Heart left ventricle (tissue), 16 donors: ENCODE measurements at regions not wholly inside any gene's neighbourhood (a gene's known extent, or its start where the extent isn't known, plus 50 kb on each side); places are given as distances from the start of the nearest gene placed in this dataset.
"Not testable (repeated sequence)": the region's sequence is repeated elsewhere in the genome, so short reads cannot be mapped to it uniquely, and the experiment has no call there.

Experiments used
- ATAC-seq, 4 donors: fragments of 200-7000 bp; cut with Tn5 transposase; one replicate each; pipeline ENCODE4 v1.9.1; 2020 to 2022; ENCODE audit warnings: moderate library complexity in 4 of 4, mild to moderate bottlenecking in 3 of 4, moderate number of reproducible peaks in 1 of 4
- DNase-seq, 5 donors: peaks; one replicate each; pipeline ENCODE4 v3.0.0-alpha.2; 2020
- H3K27ac ChIP-seq, 12 donors: fragments of 200-600 bp; sonication (generic) in 4 of 12; one replicate each; pipeline versions ENCODE4 v1.5.0 to v1.8.0; 2016 to 2022; ENCODE audit warnings: mild to moderate bottlenecking in 2 of 12
- H3K27me3 ChIP-seq, 9 donors: fragments of 200-600 bp; sonication (generic) in 2 of 9; one replicate each; pipeline versions ENCODE4 v1.5.1 to v1.8.0; 2016 to 2022; ENCODE audit warnings: mild to moderate bottlenecking in 3 of 9
- H3K36me3 ChIP-seq, 9 donors: fragments of 200-600 bp; sonication (generic) in 2 of 9; one replicate each; pipeline versions ENCODE4 v1.5.0 to v1.8.0; 2018 to 2022; ENCODE audit warnings: mild to moderate bottlenecking in 2 of 9
- H3K4me1 ChIP-seq, 12 donors: fragments of 200-600 bp; sonication (generic) in 4 of 12; one replicate each; pipeline versions ENCODE4 v1.5.0 to v1.8.0; 2016 to 2022; ENCODE audit warnings: mild to moderate bottlenecking in 3 of 12
- H3K4me3 ChIP-seq, 12 donors: fragments of 200-600 bp; sonication (generic) in 4 of 12; one replicate each; pipeline versions ENCODE4 v1.5.0 to v1.8.0; 2017 to 2022; ENCODE audit warnings: mild to moderate bottlenecking in 9 of 12, moderate library complexity in 4 of 12
- H3K9me3 ChIP-seq, 12 donors: fragments of 200-600 bp; sonication (generic) in 4 of 12; one replicate each; pipeline versions ENCODE4 v1.5.0 to v1.8.0; 2016 to 2022; ENCODE audit warnings: mild to moderate bottlenecking in 1 of 12
- CTCF ChIP-seq, 12 donors: fragments of 200-600 bp; sonication (generic) in 4 of 12; IDR thresholded peaks; one replicate each; pipeline versions ENCODE4 v1.5.0 to v1.8.0; 2018 to 2022; ENCODE audit warnings: antibody characterized with exemption in 12 of 12, mild to moderate bottlenecking in 5 of 12
- POLR2A ChIP-seq, 2 donors: fragments of 450-650 bp; IDR thresholded peaks; one replicate each; pipeline ENCODE4 v1.6.1; 2017; ENCODE audit warnings: antibody characterized with exemption in 2 of 2, mild to moderate bottlenecking in 2 of 2, moderate library complexity in 2 of 2
- WGBS, 4 donors: extraction: QIAGEN DNeasy Blood & Tissue Kit in 2 of 4; methylation state at CpG; one replicate each; pipeline versions ENCODE4 v1.1.5 to v1.1.7; 2013 to 2018; 5-methylcytosine and 5-hydroxymethylcytosine counted together
- intact Hi-C, 10 donors: fragments of 100-400 bp; cut with DNase I; formaldehyde crosslinking; loops; one replicate each; pipeline versions ENCODE4 v1.11.1 to v1.14.2; 2022
- donor health status: ischemic (EF 13 %, LVEDD 7.1; RV severe dilation, severe dysfunction).
- donor health status: healthy with polysubstance abuse.
- donor health status: DM: no; HTN: yes; CAD: no.
- donor health status: DM: no; HTN: no; CAD: no.
- donor health status: ischemic (EF 25% LVEDD 6.9; RV normal size, moderate dysfunction).
- donor health status: ischemic (EF 25% LVEDD 5.7; RV mildly dilated, moderate dysfunction).
- donor health status: healthy.
- donor health status: DM: yes; HTN: yes; CAD: no.
- donor health status: ischemic (EF 35%, LVEDD 5.7; RV mildly dilated, moderate dysfunction).
- donor health status: nonischemic (EF 11% LVEDD 7.7; RV severe dilation, severe dysfunction).
- donor health status: DM: yes; HTN: yes; CAD: no.
- donor health status: PGD.
- donor health status: ischemic (EF 29% LVEDD 5.4; RV normal size, mild dysfunction).
- donor health status: nonischemic (EF 23%, LVEDD 6.1; RV moderate dilation, normal function).

GRCh38 chr5:119751734-119752094 is 122.4 kb downstream of the FAM170A start:
- ATAC-seq = no peak
- 68 to 94% (median 79%) methylated on average over 6 of the region's 6 CpGs for WGBS, 4 donors
- H3K27ac ChIP-seq = no peak overlapping the region
- intact Hi-C loops = no loop called here
- no peak for TF ChIP-seq POLR2A (IDR thresholded peaks at IDR 0.05)
- no peak for DNase-seq
- no peaks in the 10 kb centered on the region for H3K4me1 ChIP-seq
- H3K27me3 ChIP-seq = no peaks in the 10 kb centered on the region
- H3K4me3 ChIP-seq = no peak overlapping the region
- H3K36me3 ChIP-seq = no peaks in the 10 kb centered on the region
- no peaks in the 10 kb centered on the region for H3K9me3 ChIP-seq

- DNase-seq (no peak), ATAC-seq (no peak)
- intact Hi-C loops = no loop called here
- 74 to 86% (median 78%) methylated on average over 8 of the region's 8 CpGs for WGBS, 4 donors
- no peak for TF ChIP-seq POLR2A (IDR thresholded peaks at IDR 0.05)
- TF ChIP-seq CTCF (IDR thresholded peaks at IDR 0.05) = no peak
- Histone ChIP-seq H3K9me3 (no peaks in the 10 kb centered on the region), H3K36me3 (no peaks in the 10 kb centered on the region), H3K27me3 (no peaks in the 10 kb centered on the region), H3K4me1 (no peaks in the 10 kb centered on the region), H3K4me3 (no peak overlapping the region), H3K27ac (no peak overlapping the region)
Measured at GRCh38 chr5:119752921-119753886, 123.8 kb downstream of the FAM170A start.

- ATAC-seq, H3K9me3 ChIP-seq, H3K36me3 ChIP-seq: not testable (repeated sequence)
Measured at GRCh38 chr5:119754825-119755224, 125.5 kb downstream of the FAM170A start.

GRCh38 chr5:119757276-119757675 is 127.9 kb downstream of the FAM170A start:
- Histone ChIP-seq H3K4me3 (no peak overlapping the region), H3K36me3 (no peaks in the 10 kb centered on the region), H3K4me1 (no peaks in the 10 kb centered on the region), H3K27ac (no peak overlapping the region), H3K9me3 (no peaks in the 10 kb centered on the region), H3K27me3 (no peaks in the 10 kb centered on the region)
- intact Hi-C loops = no loop called here
- TF ChIP-seq CTCF (IDR thresholded peaks at IDR 0.05) (no peak), POLR2A (IDR thresholded peaks at IDR 0.05) (no peak)
- DNase-seq = no peak
- ATAC-seq = no peak
- WGBS, 4 donors = 65 to 74% (median 72%) methylated on average over 2 of the region's 2 CpGs

More at GRCh38 chr5:119754825-119755224, 125.5 kb downstream of the FAM170A start:
- 90 to 95% (median 94%) methylated on average over 7 of the region's 7 CpGs for WGBS, 4 donors
- H3K27me3 ChIP-seq, intact Hi-C loops, DNase-seq, H3K4me3 ChIP-seq, H3K27ac ChIP-seq, H3K4me1 ChIP-seq: not testable (repeated sequence)

- DNase-seq, intact Hi-C loops, H3K27me3 ChIP-seq, H3K4me3 ChIP-seq, H3K9me3 ChIP-seq, H3K4me1 ChIP-seq, ATAC-seq, H3K27ac ChIP-seq, H3K36me3 ChIP-seq: not testable (repeated sequence)
- 62 to 64% (median 63%) methylated on average over 11 of the region's 11 CpGs for WGBS, 4 donors
Measured at GRCh38 chr5:119769695-119770693, 140.6 kb downstream of the FAM170A start.

DNA sequence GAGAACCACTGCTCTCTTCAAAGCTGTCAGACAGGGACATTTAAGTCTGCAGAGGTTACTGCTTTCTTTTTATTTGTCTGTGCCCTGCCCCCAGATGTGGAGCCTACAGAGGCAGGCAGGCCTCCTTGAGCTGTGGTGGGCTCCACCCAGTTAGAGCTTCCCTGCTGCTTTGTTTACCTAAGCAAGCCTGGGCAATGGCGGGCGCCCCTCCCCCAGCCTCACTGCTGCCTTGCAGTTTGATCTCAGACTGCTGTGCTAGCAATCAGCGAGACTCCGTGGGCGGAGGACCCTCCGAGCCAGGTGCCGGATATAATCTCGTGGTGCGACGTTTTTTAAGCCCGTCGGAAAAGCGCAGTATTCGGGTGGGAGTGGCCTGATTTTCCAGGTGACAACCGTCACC is 150.8 kb downstream of the FAM170A start:
- WGBS, 4 donors = 83 to 89% (median 85%) methylated on average over 15 of the region's 15 CpGs
- H3K27ac ChIP-seq, H3K27me3 ChIP-seq, intact Hi-C loops, H3K9me3 ChIP-seq, H3K4me1 ChIP-seq, H3K36me3 ChIP-seq, DNase-seq, H3K4me3 ChIP-seq, ATAC-seq: not testable (repeated sequence)
